IMR-90 (cell line): ENCODE measurements at regions not wholly inside any gene's neighbourhood (a gene's known extent, or its start where the extent isn't known, plus 50 kb on each side); places are given as distances from the start of the nearest gene placed in this dataset.

Experiments used
- ATAC-seq: fragments of 200-7000 bp; cut with Tn5 transposase; 2 replicates; pipeline ENCODE4 v1.9.1; 2020; ENCODE audit warnings: low read depth, mild to moderate bottlenecking, moderate library complexity
- BruUV-seq: library from RNA; stranded (reverse); fragments of 400-500 nt; replicated peaks from 2 replicates; lab custom pipeline; 2021; lab: Mats Ljungman, UMichigan
- CTCF ChIA-PET: fragments of 300-600 bp; formaldehyde crosslinking; extraction: SDS; loops from one replicate; lab custom pipeline; 2021; ENCODE audit warnings: antibody characterized with exemption; lab: Yijun Ruan, JAX
- POLR2A ChIA-PET: fragments of 300-600 bp; sonication (Branson Sonifier 250); formaldehyde crosslinking; loops from one replicate; lab custom pipeline; 2022; ENCODE audit warnings: antibody characterized with exemption; ENCODE audit not compliant: unreplicated experiment; lab: Charles Lee
- DNase-seq: peaks from one replicate; pipeline ENCODE4 v3.0.0; 2013
- H2AFZ ChIP-seq: replicated peaks from 2 replicates; pipeline ENCODE3; 2013; ENCODE audit warnings: low read length, mild to moderate bottlenecking; ENCODE audit not compliant: poor library complexity
- H2AK5ac ChIP-seq: 2 replicates; pipeline ENCODE4 v1.6.1; 2013; ENCODE audit warnings: low read depth, low read length, inconsistent platforms
- H2AK9ac ChIP-seq: replicated peaks from 2 replicates; pipeline ENCODE3; 2013; ENCODE audit warnings: mild to moderate bottlenecking, low read depth, low read length, moderate library complexity; ENCODE audit not compliant: poor library complexity
- H2BK120ac ChIP-seq: 2 replicates; pipeline ENCODE4 v1.6.1; 2013; ENCODE audit warnings: low read depth, low read length, inconsistent platforms
- H2BK15ac ChIP-seq: 3 replicates; pipeline ENCODE4 v1.6.1; 2013; ENCODE audit warnings: low read depth, low read length, inconsistent platforms
- H2BK20ac ChIP-seq: 2 replicates; pipeline ENCODE4 v1.6.1; 2013; ENCODE audit warnings: low read depth, mild to moderate bottlenecking, inconsistent platforms, low read length, moderate library complexity
- H2BK5ac ChIP-seq: 2 replicates; pipeline ENCODE4 v1.6.1; 2013; ENCODE audit warnings: mild to moderate bottlenecking, low read depth, low read length, inconsistent platforms; ENCODE audit not compliant: poor library complexity, severe bottlenecking
- H3K14ac ChIP-seq: replicated peaks from 2 replicates; pipeline ENCODE4 v1.6.1; 2013; ENCODE audit warnings: low read depth, low read length, inconsistent platforms
- H3K18ac ChIP-seq: 2 replicates; pipeline ENCODE4 v1.6.1; 2013; ENCODE audit warnings: low read depth, low read length, control low read depth
- H3K23ac ChIP-seq: 2 replicates; pipeline ENCODE4 v1.6.1; 2013; ENCODE audit warnings: low read depth, low read length, inconsistent platforms
- H3K27ac ChIP-seq: 2 replicates; pipeline ENCODE4 v1.5.1; 2013; ENCODE audit warnings: mild to moderate bottlenecking, control low read depth, low read length; ENCODE audit not compliant: insufficient read depth
- H3K27me3 ChIP-seq: 2 replicates; pipeline ENCODE4 v1.6.1; 2013; ENCODE audit warnings: low read length; ENCODE audit not compliant: control insufficient read depth, insufficient read depth
- H3K36me3 ChIP-seq: 2 replicates; pipeline ENCODE4 v1.6.1; 2013; ENCODE audit warnings: low read length, mixed read lengths; ENCODE audit not compliant: control insufficient read depth, insufficient read depth
- H3K4ac ChIP-seq: 2 replicates; pipeline ENCODE4 v1.6.1; 2013; ENCODE audit warnings: low read depth, low read length, inconsistent platforms
- H3K4me1 ChIP-seq: 2 replicates; pipeline ENCODE4 v1.6.1; 2013; ENCODE audit warnings: low read length, mixed read lengths; ENCODE audit not compliant: control insufficient read depth, insufficient read depth
- H3K4me2 ChIP-seq: 2 replicates; pipeline ENCODE4 v1.6.1; 2013; ENCODE audit warnings: low read depth, mild to moderate bottlenecking, control low read depth, low read length, moderate library complexity
- H3K4me3 ChIP-seq: 2 replicates; pipeline ENCODE4 v1.5.1; 2013; ENCODE audit warnings: low read depth, mild to moderate bottlenecking, control low read depth, low read length, moderate library complexity; ENCODE audit not compliant: insufficient read depth
- H3K56ac ChIP-seq: 2 replicates; pipeline ENCODE4 v1.6.1; 2013; ENCODE audit warnings: low read length, inconsistent platforms; ENCODE audit not compliant: insufficient read depth; ENCODE audit errors: extremely low read depth
- H3K79me1 ChIP-seq, 2 experiments: 2 replicates each; pipeline ENCODE4 v1.6.1; 2013; ENCODE audit warnings: low read length in 2 of 2, inconsistent platforms in 1 of 2, low read depth in 1 of 2
- H3K9ac ChIP-seq: 2 replicates; pipeline ENCODE4 v1.6.1; 2013; ENCODE audit warnings: low read depth, low read length, control low read depth
- H3K9me1 ChIP-seq: 2 replicates; pipeline ENCODE4 v1.6.1; 2013; ENCODE audit warnings: low read length, inconsistent platforms; ENCODE audit not compliant: insufficient read depth
- H3K9me3 ChIP-seq: 2 replicates; pipeline ENCODE4 v1.6.1; 2013; ENCODE audit warnings: low read length; ENCODE audit not compliant: control insufficient read depth, insufficient read depth
- H4K20me1 ChIP-seq: 2 replicates; pipeline ENCODE4 v1.6.1; 2013; ENCODE audit warnings: low read length, inconsistent platforms; ENCODE audit not compliant: insufficient read depth
- H4K5ac ChIP-seq: 2 replicates; pipeline ENCODE4 v1.6.1; 2013; ENCODE audit warnings: mild to moderate bottlenecking, low read depth, low read length, control low read depth
- H4K8ac ChIP-seq, 2 experiments: 2 replicates each; pipeline ENCODE4 v1.6.1; 2013; ENCODE audit warnings: low read depth in 2 of 2, low read length in 2 of 2, control low read depth in 1 of 2, inconsistent platforms in 1 of 2
- H4K91ac ChIP-seq: 2 replicates; pipeline ENCODE4 v1.6.1; 2013; ENCODE audit warnings: low read depth, low read length, inconsistent platforms; ENCODE audit not compliant: insufficient read depth
- BHLHE40 ChIP-seq: fragments of 150-350 bp; IDR thresholded peaks from 2 replicates; pipeline ENCODE4 v1.6.1; 2016; ENCODE audit warnings: mild to moderate bottlenecking, low read depth, low read length
- CHD1 ChIP-seq: IDR thresholded peaks from 2 replicates; pipeline ENCODE4 v1.6.1; 2012; ENCODE audit warnings: low read depth, low read length, improper control_type of control experiment
- CTCF ChIP-seq: conservative IDR thresholded peaks from 2 replicates; pipeline ENCODE4 v1.5.1; 2012; ENCODE audit warnings: mild to moderate bottlenecking, low read depth, low read length, improper control_type of control experiment
- ELK1 ChIP-seq: fragments of 150-350 bp; IDR thresholded peaks from 2 replicates; pipeline ENCODE4 v1.6.1; 2016; ENCODE audit warnings: low read depth, mild to moderate bottlenecking, low read length, moderate library complexity, borderline replicate concordance
- FOS ChIP-seq: fragments of 150-350 bp; IDR thresholded peaks from 2 replicates; pipeline ENCODE4 v1.6.1; 2016; ENCODE audit warnings: low read depth, low read length
- MAFK ChIP-seq: IDR thresholded peaks from 2 replicates; pipeline ENCODE4 v1.6.1; 2012; ENCODE audit warnings: low read depth, low read length, improper control_type of control experiment
- MXI1 ChIP-seq: IDR thresholded peaks from 2 replicates; pipeline ENCODE4 v1.6.1; 2012; ENCODE audit warnings: low read depth, mild to moderate bottlenecking, low read length, moderate library complexity, borderline replicate concordance
- NFE2L2 ChIP-seq: fragments of 150-350 bp; IDR thresholded peaks from 2 replicates; pipeline ENCODE4 v1.6.1; 2016; ENCODE audit warnings: low read depth, mild to moderate bottlenecking, low read length
- RFX5 ChIP-seq: IDR thresholded peaks from 2 replicates; pipeline ENCODE4 v1.8.0; 2012; ENCODE audit warnings: low read depth, mild to moderate bottlenecking, low read length, moderate library complexity
- USF2 ChIP-seq: fragments of 150-350 bp; IDR thresholded peaks from 2 replicates; pipeline ENCODE4 v1.6.1; 2017; ENCODE audit warnings: mild to moderate bottlenecking, antibody characterized with exemption, low read length, low read depth
- WGBS, 2 experiments: methylation state at CpG; one replicate each; pipeline versions ENCODE4 v1.1.5 to v1.1.7; 2013; ENCODE audit warnings: missing lambda C conversion rate in 2 of 2; ENCODE audit not compliant: insufficient read length in 1 of 2; ENCODE audit errors: extremely low coverage in 2 of 2; 5-methylcytosine and 5-hydroxymethylcytosine counted together
- dilution Hi-C: fragments of 300-500 bp; cut with HindIII; formaldehyde crosslinking; loops from one replicate; pipeline ENCODE4 v1.14.3; 2018; ENCODE audit warnings: low sequenced_read_pairs; ENCODE audit not compliant: unreplicated experiment
- in situ Hi-C: fragments of 300-500 bp; cut with MboI; formaldehyde crosslinking; loops from 3 replicates; pipeline ENCODE4 v1.14.3; 2019; ENCODE audit warnings: low sequenced_read_pairs, inconsistent platforms, mixed read lengths
- intact Hi-C: fragments of 100-400 bp; cut with micrococcal nuclease; formaldehyde crosslinking; loops from 2 replicates; pipeline ENCODE4 v1.10.0; 2022

GRCh38 chr3:110974902-110975301 lies 96.7 kb upstream of the NECTIN3 start:
- H3K4me3 ChIP-seq = no peak overlapping the region
- H4K5ac ChIP-seq = no peak overlapping the region
- WGBS, 2 experiments = no CpG with 5 or more reads among the region's 2 CpGs
- H2AK9ac ChIP-seq = no peak overlapping the region
- no peaks in the 10 kb centered on the region for H3K27me3 ChIP-seq
- H2BK120ac ChIP-seq = no peak overlapping the region
- no peaks in the 10 kb centered on the region; the same call in 1 of the 2 replicates for H3K9me3 ChIP-seq
- H3K4me2 ChIP-seq = no peak overlapping the region
- in situ Hi-C loops (no loop called here), intact Hi-C loops (no loop called here), dilution Hi-C loops (no loop called here)
- H2AK5ac ChIP-seq = no peak overlapping the region
- H4K20me1 ChIP-seq = no peaks in the 10 kb centered on the region
- no peak overlapping the region for H4K8ac ChIP-seq
- H3K23ac ChIP-seq = no peak overlapping the region
- BruUV-seq = no TSS peak
- POLR2A ChIA-PET = no interaction called here
- H2BK5ac ChIP-seq = no peak overlapping the region
- H3K79me1 ChIP-seq = no peaks in the 10 kb centered on the region
- no peak overlapping the region for H4K91ac ChIP-seq
- no peak overlapping the region for H2AFZ ChIP-seq
- H3K4me1 ChIP-seq = no peaks in the 10 kb centered on the region
- TF ChIP-seq NFE2L2 (no peak), BHLHE40 (no peak), USF2 (no peak), CTCF (no peak), MXI1 (no peak), MAFK (no peak), ELK1 (no peak), FOS (no peak), CHD1 (no peak), RFX5 (no peak)
- H3K9ac ChIP-seq = no peak overlapping the region
- no peak overlapping the region for H2BK15ac ChIP-seq
- H2BK20ac ChIP-seq = no peak overlapping the region
- H3K4ac ChIP-seq = no peak overlapping the region
- no peak overlapping the region for H3K18ac ChIP-seq
- no peak overlapping the region for H3K14ac ChIP-seq
- no peak overlapping the region for H3K56ac ChIP-seq
- ATAC-seq (no peak), DNase-seq (no peak)
- H3K27ac ChIP-seq = no peak overlapping the region
- CTCF ChIA-PET = no interaction called here
- no peaks in the 10 kb centered on the region for H3K9me1 ChIP-seq
- no peaks in the 10 kb centered on the region for H3K36me3 ChIP-seq
